Cardiac muscle cell (in vitro differentiated cells and primary cell): ENCODE measurements at regions not wholly inside any gene's neighbourhood (a gene's known extent, or its start where the extent isn't known, plus 50 kb on each side); places are given as distances from the start of the nearest gene placed in this dataset.

Experiments
- DNase-seq, 2 donors: peaks; one replicate each; pipeline versions ENCODE4 v3.0.0 to v3.0.0-alpha.2; 2010 to 2017; ENCODE audit warnings: low read depth in 1 of 2, low spot score in 1 of 2
- H3K27ac ChIP-seq: fragments of 200-600 bp; sonication (generic); 2 replicates; pipeline ENCODE4 v1.5.1; 2016
- H3K27me3 ChIP-seq: fragments of 200-600 bp; sonication (generic); 2 replicates; pipeline ENCODE4 v1.6.0; 2016; ENCODE audit warnings: control low read depth
- H3K36me3 ChIP-seq: fragments of 200-600 bp; sonication (generic); 2 replicates; pipeline ENCODE4 v1.5.1; 2016; ENCODE audit warnings: control low read depth
- H3K4me1 ChIP-seq: fragments of 200-600 bp; sonication (generic); 2 replicates; pipeline ENCODE4 v1.8.1; 2017; ENCODE audit warnings: low read depth, mild to moderate bottlenecking, mixed run types
- H3K4me3 ChIP-seq: fragments of 200-600 bp; sonication (generic); 2 replicates; pipeline ENCODE4 v1.5.1; 2016; ENCODE audit warnings: mild to moderate bottlenecking
- H3K9me3 ChIP-seq: fragments of 200-600 bp; sonication (generic); 2 replicates; pipeline ENCODE4 v1.5.1; 2017; ENCODE audit warnings: low read depth, mild to moderate bottlenecking, control low read depth
- CTCF ChIP-seq: IDR thresholded peaks from 2 replicates; pipeline ENCODE4 v1.5.1; 2012; ENCODE audit warnings: low read depth, mild to moderate bottlenecking, low read length

GRCh38 chr2:234679741-234680687 is 183.1 kb upstream of the ARL4C start:
- Histone ChIP-seq H3K4me3 (no peak overlapping the region), H3K27ac (no peak overlapping the region), H3K9me3 (no peaks in the 10 kb centered on the region), H3K27me3 (no peaks in the 10 kb centered on the region), H3K36me3 (no peaks in the 10 kb centered on the region), H3K4me1 (peaks cover 5% of the 10 kb centered on the region)
- TF ChIP-seq CTCF = no peak
- peak in 1 of 2 donors; percentile 94 for DNase-seq

- no peak overlapping the region for H3K27ac ChIP-seq
- no peak overlapping the region for H3K4me3 ChIP-seq
- peaks cover 5% of the 10 kb centered on the region for H3K4me1 ChIP-seq
- peak in 1 of 2 donors; percentile 27 for DNase-seq
- no peaks in the 10 kb centered on the region for H3K9me3 ChIP-seq
- H3K27me3 ChIP-seq = no peaks in the 10 kb centered on the region
- H3K36me3 ChIP-seq = no peaks in the 10 kb centered on the region
- TF ChIP-seq CTCF = no peak
These were observed 182.4 kb upstream of the ARL4C start for GRCh38 chr2:234679301-234679740.

GRCh38 chr2:234678711-234679110 is 181.8 kb upstream of the ARL4C start:
- H3K4me3 ChIP-seq = no peak overlapping the region
- DNase-seq = peak in 1 of 2 donors; percentile 91
- no peaks in the 10 kb centered on the region for H3K36me3 ChIP-seq
- H3K27me3 ChIP-seq = no peaks in the 10 kb centered on the region
- no peak overlapping the region for H3K27ac ChIP-seq
- peaks cover 5% of the 10 kb centered on the region for H3K4me1 ChIP-seq
- no peaks in the 10 kb centered on the region for H3K9me3 ChIP-seq
- no peak for TF ChIP-seq CTCF

GRCh38 chr2:234677758-234678538 is 181.1 kb upstream of the ARL4C start:
- H3K27ac ChIP-seq = no peak overlapping the region
- DNase-seq = peak in 1 of 2 donors; percentile 35
- H3K27me3 ChIP-seq = no peaks in the 10 kb centered on the region
- peaks cover 5% of the 10 kb centered on the region for H3K4me1 ChIP-seq
- H3K36me3 ChIP-seq = no peaks in the 10 kb centered on the region
- no peak overlapping the region for H3K4me3 ChIP-seq
- no peaks in the 10 kb centered on the region for H3K9me3 ChIP-seq
- TF ChIP-seq CTCF = no peak

- Histone ChIP-seq H3K27me3 (no peaks in the 10 kb centered on the region), H3K27ac (no peak overlapping the region), H3K4me3 (no peak overlapping the region), H3K36me3 (no peaks in the 10 kb centered on the region), H3K4me1 (peaks cover 5% of the 10 kb centered on the region), H3K9me3 (no peaks in the 10 kb centered on the region)
- TF ChIP-seq CTCF = no peak
- no peak for DNase-seq
These were observed 180.0 kb upstream of the ARL4C start for GRCh38 chr2:234676783-234677450.
